ENCODE measurements at regions not wholly inside any gene's neighbourhood (a gene's known extent, or its start where the extent isn't known, plus 50 kb on each side); places are given as distances from the start of the nearest gene placed in this dataset.
"Not testable (repeated sequence)": the region's sequence is repeated elsewhere in the genome, so short reads cannot be mapped to it uniquely, and the experiment has no call there.

DNA sequence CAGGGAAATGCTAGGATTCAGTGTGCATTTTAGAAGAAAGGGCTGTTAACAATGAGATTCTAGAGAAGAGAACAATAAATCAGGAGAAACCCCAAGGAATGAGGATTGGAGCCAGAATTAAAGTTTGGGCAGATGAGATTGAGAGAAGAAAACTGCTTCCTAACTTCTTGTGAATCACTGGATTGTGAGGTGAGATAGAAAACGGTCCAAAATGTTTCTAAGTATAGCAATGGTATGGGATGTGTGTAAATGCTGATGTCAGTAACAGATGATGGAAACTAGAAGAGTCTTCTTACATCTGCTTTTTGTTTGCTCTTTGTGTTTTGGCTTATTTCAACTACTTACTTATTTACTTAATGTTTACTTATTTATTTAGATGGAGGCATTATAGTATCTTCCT lies 123.0 kb downstream of the KCNJ2 start (continued):
- TF ChIP-seq CHD4 (IDR thresholded peaks at IDR 0.05; ENCODE audit: borderline replicate concordance): no peak

DNA sequence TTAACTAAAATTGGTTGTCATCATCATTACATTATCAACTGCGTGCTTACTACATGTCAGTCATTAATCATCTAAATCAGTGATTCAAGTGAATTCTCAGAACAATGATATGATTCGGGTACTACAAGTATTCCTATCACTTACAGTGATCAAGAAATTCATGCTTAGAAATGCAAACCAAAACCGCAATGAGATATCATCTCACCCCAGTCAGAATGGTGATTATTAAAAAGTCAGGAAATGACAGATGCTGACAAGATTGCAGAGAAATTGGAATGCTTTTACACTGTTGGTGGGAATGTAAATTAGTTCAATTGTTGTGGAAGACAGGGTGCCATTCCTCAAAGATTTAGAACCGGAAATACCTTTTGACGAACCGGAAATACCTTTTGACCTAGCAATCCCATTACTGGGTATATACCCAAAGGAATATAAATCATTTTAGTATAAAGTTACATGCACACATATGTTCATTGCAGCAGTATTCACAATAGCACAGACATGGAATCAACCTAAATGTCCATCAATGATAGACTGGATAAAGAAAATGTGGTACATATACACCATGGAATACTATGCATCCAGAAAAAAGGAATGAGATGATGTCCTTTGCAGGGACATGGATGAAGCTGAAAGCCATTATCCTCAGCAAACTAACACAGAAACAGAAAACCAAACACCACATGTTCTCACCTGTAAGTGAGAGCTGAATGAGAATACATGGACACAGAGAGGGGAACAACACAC lies 124.4 kb downstream of the KCNJ2 start:
- H3K4me1 ChIP-seq; FAIRE-seq; ATAC-seq; POLR2A ChIA-PET; H3K27ac ChIP-seq; H3K4me2 ChIP-seq; DNase-seq (ENCODE audit: low read depth in 1 of 2, low spot score in 1 of 2); H3K4me3 ChIP-seq; H3K9me3 ChIP-seq: not testable (repeated sequence)
- CTCF ChIA-PET: interaction anchor here (1.2 kb wide), 1 partner anchor 11 kb away, joined by 3 read pairs; no protein-coding TSS in a partner anchor
- 62% methylated on average over 6 of the region's 6 CpGs for WGBS (ENCODE audit: missing lambda C conversion rate)

DNA sequence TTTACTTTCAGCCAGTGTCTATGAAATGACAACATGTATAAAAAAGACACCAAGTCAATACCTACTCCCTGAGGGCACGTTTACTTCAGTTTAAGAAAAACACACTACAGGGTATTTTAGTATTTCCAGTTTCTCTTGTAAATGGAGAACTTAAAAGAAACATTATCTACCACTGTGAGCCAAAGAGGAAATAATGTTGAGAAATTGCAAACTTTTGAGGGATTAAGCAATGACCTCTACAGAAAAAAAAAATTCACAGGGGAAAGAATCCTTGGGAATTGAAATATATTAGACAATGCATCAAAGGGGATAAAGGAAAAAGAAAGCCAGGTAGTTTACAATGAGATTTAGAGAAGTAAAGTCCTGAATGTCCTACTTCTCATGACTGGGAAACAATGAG lies 126.0 kb downstream of the KCNJ2 start:
- ATAC-seq: no peak
- Histone ChIP-seq H3K4me2 (no peak overlapping the region), H3K27ac (no peak overlapping the region), H3K9me3 (peaks cover 4% of the 10 kb centered on the region; the same call in 1 of the 3 replicates), H3K4me3 (no peak overlapping the region), H3K4me1 (no peaks in the 10 kb centered on the region)
- DNase-seq (ENCODE audit: low read depth in 1 of 2, low spot score in 1 of 2): no peak
- FAIRE-seq: no peak
- 0% methylated on average over 1 of the region's 1 CpG for WGBS (ENCODE audit: missing lambda C conversion rate)
- POLR2A ChIA-PET: no interaction called here
- TF ChIP-seq, protein P1, sequence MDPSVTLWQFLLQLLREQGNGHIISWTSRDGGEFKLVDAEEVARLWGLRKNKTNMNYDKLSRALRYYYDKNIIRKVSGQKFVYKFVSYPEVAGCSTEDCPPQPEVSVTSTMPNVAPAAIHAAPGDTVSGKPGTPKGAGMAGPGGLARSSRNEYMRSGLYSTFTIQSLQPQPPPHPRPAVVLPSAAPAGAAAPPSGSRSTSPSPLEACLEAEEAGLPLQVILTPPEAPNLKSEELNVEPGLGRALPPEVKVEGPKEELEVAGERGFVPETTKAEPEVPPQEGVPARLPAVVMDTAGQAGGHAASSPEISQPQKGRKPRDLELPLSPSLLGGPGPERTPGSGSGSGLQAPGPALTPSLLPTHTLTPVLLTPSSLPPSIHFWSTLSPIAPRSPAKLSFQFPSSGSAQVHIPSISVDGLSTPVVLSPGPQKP (IDR thresholded peaks at IDR 0.05; ENCODE audit: low read depth, low read length): no peak
- TF ChIP-seq SREBF2 (IDR thresholded peaks at IDR 0.05): no peak
- TF ChIP-seq, protein P2, sequence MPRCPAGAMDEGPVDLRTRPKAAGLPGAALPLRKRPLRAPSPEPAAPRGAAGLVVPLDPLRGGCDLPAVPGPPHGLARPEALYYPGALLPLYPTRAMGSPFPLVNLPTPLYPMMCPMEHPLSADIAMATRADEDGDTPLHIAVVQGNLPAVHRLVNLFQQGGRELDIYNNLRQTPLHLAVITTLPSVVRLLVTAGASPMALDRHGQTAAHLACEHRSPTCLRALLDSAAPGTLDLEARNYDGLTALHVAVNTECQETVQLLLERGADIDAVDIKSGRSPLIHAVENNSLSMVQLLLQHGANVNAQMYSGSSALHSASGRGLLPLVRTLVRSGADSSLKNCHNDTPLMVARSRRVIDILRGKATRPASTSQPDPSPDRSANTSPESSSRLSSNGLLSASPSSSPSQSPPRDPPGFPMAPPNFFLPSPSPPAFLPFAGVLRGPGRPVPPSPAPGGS (IDR thresholded peaks at IDR 0.05): no peak
- no peak for TF ChIP-seq KDM1A (IDR thresholded peaks at IDR 0.05; ENCODE audit: low read depth)
- TF ChIP-seq CEBPB (IDR thresholded peaks at IDR 0.05): no peak
- TF ChIP-seq KDM5A (IDR thresholded peaks at IDR 0.05): no peak
- TF ChIP-seq TP53 (CRISPR knock-in tag; IDR thresholded peaks at IDR 0.05): no peak
- TF ChIP-seq, protein P3, sequence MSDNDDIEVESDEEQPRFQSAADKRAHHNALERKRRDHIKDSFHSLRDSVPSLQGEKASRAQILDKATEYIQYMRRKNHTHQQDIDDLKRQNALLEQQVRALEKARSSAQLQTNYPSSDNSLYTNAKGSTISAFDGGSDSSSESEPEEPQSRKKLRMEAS (IDR thresholded peaks at IDR 0.05): no peak
- TF ChIP-seq, protein P4, sequence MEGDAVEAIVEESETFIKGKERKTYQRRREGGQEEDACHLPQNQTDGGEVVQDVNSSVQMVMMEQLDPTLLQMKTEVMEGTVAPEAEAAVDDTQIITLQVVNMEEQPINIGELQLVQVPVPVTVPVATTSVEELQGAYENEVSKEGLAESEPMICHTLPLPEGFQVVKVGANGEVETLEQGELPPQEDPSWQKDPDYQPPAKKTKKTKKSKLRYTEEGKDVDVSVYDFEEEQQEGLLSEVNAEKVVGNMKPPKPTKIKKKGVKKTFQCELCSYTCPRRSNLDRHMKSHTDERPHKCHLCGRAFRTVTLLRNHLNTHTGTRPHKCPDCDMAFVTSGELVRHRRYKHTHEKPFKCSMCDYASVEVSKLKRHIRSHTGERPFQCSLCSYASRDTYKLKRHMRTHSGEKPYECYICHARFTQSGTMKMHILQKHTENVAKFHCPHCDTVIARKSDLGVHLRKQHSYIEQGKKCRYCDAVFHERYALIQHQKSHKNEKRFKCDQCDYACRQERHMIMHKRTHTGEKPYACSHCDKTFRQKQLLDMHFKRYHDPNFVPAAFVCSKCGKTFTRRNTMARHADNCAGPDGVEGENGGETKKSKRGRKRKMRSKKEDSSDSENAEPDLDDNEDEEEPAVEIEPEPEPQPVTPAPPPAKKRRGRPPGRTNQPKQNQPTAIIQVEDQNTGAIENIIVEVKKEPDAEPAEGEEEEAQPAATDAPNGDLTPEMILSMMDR (IDR thresholded peaks at IDR 0.05): no peak
- TF ChIP-seq SMC3 (IDR thresholded peaks at IDR 0.05): no peak
- no peak for TF ChIP-seq POLR2AphosphoS2 (conservative IDR thresholded peaks at IDR 0.05; ENCODE audit: low read length)
- TF ChIP-seq ZSCAN20 (CRISPR knock-in tag; IDR thresholded peaks at IDR 0.05): no peak
- TF ChIP-seq ZFP36 (IDR thresholded peaks at IDR 0.05; ENCODE audit: borderline replicate concordance, partially characterized antibody): no peak
- TF ChIP-seq TFCP2L1 (CRISPR knock-in tag; IDR thresholded peaks at IDR 0.05): no peak
- no peak for TF ChIP-seq GATA3 (IDR thresholded peaks at IDR 0.05; ENCODE audit: borderline replicate concordance)
- TF ChIP-seq FOSL2 (IDR thresholded peaks at IDR 0.05): no peak
- no peak for TF ChIP-seq FOSL2 (CRISPR knock-in tag; IDR thresholded peaks at IDR 0.05)
- TF ChIP-seq, protein P5, sequence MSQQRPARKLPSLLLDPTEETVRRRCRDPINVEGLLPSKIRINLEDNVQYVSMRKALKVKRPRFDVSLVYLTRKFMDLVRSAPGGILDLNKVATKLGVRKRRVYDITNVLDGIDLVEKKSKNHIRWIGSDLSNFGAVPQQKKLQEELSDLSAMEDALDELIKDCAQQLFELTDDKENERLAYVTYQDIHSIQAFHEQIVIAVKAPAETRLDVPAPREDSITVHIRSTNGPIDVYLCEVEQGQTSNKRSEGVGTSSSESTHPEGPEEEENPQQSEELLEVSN (IDR thresholded peaks at IDR 0.05; ENCODE audit: borderline replicate concordance, low read depth): no peak
- CTCF ChIA-PET: no interaction called here
